ENCODE measurements at regions not wholly inside any gene's neighbourhood (a gene's known extent, or its start where the extent isn't known, plus 50 kb on each side); places are given as distances from the start of the nearest gene placed in this dataset.

GRCh38 chr15:95307115-95307514 is 1023.4 kb upstream of the NR2F2 start:
- TF ChIP-seq CTCF (IDR thresholded peaks at IDR 0.05; ENCODE audit: low read length), result no peak
- TF ChIP-seq EZH2 (IDR thresholded peaks at IDR 0.05; ENCODE audit: borderline replicate concordance, low read length), result no peak
